ENCODE measurements at regions not wholly inside any gene's neighbourhood (a gene's known extent, or its start where the extent isn't known, plus 50 kb on each side); places are given as distances from the start of the nearest gene placed in this dataset.

DNA sequence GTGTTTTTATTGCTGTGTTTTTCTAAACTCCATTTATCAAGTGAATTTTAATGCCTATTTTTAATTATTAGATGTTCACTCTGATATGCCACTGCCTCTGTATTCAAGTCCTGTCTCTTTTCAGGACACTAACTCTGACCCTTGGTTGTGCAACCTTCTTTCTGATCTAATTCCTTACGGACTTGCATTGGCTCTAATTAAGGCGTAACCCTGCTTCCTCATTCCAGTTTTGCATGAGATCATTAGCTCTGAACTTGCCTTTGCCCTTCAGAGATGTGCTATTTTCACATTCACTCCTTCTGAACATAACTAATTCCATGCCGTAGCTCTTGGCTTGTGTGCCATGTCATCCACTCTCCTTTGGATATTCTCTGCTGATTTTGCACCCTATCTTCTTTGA, 162.5 kb upstream of the TMEFF2 start:
- no peak for DNase-seq

DNA sequence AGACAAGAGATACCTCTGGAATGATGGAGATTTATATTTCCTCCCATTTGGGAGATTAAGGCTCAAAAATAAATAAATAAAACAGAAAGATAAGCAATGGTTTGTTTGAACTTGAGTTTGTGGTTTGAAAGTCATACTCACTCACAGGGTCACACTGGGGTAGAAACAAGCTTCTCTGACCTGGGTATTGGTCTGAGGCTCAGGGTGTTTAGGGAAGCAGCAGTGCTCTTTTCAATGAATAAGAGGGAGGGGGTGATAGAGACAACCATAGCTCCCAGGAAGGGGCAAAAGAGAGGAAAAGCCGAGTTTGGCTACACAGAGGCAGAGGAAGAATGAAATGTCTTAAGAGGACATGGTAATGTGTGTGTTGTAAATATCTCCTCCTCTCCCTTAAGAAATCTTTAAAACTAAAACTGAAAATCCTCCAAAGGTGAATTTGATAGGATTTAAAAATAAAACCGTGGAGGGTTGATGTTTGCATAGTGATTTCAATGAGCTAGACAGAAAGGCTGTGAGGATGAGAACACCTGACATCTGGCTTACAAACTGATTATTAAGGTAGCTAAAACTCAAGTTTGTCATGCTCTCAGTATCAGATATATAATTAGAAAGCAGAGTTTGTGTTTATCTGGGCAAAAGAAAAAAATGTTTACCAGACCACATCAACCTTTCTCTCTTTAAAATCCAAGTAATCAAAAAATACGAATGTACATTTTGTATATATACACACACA, 159.9 kb upstream of the TMEFF2 start:
- no peak for DNase-seq

DNA sequence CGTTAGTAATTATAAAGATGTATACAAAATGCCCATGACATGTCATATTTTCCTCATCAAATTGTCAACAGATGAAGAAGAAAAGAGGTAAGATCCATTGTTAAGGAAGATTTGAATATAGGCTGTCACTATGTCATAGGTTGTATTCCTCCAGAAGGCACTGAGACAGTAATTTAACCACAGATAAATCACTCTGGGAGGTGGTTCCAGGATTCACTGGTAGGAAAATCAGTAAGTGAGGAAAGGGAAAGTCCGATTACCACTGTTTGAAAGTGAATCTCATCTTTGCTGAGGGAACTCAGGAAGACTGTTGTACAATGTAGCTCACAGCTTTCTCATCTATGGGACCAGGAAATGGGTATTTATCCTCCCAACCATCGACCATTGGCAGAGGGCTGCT, 152.8 kb upstream of the TMEFF2 start:
- DNase-seq = no peak

DNA sequence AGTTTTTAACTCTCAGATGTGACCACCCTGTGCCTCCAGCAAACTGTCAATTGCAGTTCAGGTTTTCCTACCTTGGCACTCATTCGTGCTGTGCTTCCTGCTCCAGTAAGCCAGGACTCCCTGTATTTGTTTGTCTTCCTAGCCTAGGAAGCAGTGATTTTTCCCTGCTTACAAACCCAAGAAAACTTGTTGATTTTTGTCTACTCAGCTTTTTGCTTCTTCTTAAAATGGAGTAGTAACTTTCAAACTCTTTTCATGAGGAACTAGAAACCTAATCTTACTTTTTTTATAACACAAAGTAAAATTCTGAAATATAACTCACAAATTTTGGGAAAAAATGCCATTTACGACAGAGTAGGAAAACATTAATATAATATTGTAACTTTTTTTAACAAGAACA, 150.6 kb upstream of the TMEFF2 start:
- no peak for DNase-seq

DNA sequence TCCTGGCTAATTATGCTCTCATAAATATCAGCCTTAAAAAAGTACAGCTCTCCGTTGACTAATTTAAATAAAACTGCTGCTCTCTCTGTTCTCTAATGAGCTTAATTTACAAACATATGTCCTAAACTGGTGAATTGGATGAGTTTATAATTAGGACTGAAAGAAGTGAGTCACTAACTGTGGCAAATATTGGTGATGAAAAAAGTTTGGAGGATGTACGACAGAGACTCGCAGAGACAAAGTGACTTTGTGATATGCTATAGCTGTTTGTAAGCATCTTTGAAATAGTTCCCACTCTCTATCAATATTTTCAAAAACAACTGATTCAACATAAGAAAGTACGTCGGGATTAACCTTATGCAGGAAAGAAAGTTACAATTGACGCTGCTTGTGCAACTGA, 138.9 kb upstream of the TMEFF2 start:
- DNase-seq = no peak

DNA sequence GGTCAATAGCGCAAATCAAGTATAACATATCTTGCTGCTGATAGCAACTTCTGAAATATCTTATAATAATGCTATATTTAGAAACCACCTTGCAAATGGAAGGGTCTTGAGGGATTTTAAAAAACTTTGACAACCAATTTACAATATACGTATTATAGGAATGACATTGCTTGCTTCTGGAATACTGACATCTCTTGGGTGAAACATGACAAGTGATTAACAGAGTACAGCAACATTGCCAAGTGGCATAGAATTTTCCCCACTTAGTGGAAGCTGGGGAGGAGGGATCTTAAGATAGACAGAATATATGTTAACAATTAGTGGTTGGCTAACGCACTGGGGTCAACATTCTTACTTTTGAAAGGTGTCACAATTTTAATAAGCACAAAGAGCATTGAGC, 133.6 kb upstream of the TMEFF2 start:
- no peak for DNase-seq

DNA sequence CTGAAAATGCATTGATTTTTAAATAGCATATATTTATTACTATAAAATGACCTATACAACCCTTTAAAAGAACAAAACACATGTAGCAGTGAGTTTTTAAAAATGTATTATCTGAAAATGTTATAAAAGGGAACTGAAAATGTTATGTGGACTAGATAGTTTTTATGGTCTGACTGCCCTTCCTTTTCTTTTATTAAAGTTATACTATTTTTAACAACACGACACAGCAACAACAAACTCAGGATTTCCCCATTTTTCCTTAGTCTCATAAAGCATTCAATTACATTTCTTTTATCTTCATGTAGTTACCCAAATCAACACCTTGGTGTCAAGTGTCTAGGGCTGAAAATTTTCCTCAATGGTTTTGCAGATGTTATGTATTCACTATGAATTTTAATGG, 132.8 kb upstream of the TMEFF2 start:
- no peak for DNase-seq

DNA sequence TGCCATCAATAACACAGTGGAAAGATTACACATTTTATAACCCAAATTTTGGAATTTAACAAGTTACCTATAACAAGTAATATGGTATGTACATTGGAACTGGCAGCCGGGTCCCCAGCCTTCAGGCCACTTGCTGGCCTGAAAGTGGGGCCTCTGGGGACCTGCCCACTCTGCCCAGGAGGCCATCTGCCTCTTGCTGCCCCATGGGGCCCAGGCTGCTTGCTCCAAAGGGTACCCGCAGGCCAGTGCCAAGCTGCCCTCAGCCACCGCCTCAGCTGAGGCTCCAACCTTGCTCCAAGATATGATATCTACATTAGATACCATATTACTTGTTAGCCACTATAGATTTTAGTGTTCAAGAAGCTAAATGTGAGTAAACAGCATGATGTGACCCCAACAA, 120.8 kb upstream of the TMEFF2 start:
- no peak for DNase-seq

DNA sequence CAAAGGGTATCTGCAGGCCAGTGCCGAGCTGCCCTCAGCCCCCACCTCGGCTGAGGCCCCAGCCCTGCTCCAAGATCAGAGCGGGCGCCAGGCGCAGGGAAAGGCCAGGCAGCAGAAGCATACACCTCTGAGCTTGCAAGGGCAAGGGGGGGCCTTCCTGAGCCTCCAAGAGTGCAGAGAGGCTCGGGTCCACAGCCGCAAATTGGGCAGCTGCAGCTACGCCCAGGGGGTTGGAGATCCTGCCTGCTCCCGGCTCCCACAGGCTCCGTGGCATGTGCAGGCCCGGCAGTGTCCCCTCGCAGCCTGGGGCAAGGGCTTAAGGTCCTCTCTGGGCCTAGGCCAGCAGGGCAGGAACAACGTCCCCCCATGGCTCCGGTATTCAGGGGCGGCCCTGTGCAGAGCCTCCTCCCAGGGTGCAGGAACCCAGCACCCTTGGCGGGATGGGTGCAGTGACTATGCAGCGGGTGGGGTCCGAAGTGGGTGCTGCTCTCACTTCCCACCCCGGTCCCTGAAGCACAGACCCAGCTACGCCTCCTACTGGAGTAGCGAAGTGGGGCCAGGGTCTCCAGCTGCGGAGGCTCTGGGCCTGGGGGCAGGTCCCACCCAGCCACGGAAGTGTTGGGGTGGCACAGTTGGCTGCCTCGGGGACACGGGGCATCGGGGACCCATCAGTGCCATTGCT, 120.2 kb upstream of the TMEFF2 start:
- no peak for DNase-seq

DNA sequence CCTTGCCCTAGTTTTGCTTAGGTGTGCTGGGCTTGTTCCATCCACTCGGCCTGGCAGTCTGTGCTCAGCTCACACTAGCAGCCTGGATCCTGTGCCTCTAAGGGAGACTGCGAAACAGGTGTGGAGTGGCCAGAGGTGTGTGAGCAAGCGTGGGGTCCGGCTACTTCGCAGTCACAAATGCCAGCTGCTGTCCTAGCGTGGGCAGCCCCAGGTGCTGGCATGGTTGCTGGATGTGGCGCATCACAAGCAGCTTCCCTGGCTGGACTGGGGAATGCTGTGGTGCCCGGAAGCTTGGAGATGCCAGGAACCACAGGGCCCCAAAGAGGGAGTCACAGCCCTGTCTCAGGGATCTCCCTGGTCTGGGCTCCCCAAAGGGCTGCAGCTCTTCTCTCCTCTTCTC, 119.0 kb upstream of the TMEFF2 start:
- no peak for DNase-seq

DNA sequence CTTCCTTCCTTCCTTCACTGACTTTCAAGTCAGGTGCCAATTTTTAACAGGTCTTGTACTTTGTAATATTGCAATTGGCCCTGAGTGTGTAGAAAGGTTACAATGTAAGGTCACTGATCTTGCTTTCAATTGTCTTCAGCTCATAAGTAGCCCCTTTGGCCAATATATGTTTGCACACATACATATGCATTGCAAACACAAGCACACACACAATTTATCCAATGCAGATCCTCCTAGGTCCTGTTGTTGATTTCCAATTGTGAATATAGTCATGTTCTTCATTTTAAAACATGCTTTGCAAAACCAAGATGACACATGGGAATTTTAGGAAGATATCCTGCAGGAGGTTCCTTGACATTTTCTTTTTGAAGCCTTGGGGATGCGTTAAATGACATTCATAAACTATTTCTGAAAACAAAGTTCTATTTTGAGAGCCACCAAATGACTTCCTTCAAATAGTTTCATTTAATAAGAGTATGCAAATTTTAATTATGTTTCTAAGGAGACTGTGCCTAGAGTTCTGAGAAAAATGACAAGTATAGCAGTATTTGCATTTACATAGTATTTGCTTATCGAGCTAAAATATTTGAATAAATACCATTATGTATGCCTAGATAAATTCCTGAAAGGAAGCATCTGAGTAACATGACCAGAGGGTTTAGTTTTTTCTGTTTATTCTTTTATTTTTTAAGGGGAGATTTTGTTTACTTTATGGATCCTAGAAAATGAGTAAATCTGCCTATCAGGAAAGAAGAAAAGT, 117.1 kb upstream of the TMEFF2 start:
- DNase-seq = no peak

DNA sequence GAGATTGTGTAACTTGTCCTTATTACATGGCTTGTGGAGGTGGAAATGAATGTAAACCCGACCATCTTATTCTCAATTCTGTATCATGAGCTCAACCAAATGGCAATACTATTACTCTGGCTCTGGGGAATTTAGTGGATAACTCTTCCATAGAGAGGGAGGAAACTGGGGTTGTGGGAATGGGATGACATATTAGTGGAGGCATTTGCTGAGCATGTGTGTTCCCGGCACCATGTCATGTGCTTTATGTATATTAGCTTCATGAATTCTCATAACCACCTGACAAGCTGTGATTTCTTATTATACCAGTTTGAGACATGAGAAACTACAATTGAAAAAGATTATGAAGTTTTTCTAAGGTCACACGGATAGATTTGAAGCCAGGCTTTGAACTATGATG, 112.8 kb upstream of the TMEFF2 start:
- no peak for DNase-seq

DNA sequence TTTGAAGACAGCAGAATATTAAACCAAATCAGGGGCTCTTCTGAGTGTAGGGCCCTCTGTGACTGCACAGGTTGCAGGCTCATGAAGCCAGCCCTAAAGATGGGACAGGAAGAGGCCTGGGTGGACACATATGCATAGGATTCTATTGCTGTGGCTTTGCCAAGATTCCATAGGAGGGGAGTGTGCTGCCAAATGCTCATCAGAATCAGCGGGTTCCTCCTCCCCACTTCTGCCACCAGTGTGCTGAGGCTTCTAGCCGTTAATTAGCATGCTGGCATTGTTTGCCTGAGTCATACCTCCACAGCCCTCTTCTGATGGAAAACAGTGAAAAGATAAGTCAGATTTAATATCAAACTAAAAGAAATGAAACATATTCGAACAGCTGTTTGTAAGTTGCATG, 103.9 kb upstream of the TMEFF2 start:
- DNase-seq = no peak

DNA sequence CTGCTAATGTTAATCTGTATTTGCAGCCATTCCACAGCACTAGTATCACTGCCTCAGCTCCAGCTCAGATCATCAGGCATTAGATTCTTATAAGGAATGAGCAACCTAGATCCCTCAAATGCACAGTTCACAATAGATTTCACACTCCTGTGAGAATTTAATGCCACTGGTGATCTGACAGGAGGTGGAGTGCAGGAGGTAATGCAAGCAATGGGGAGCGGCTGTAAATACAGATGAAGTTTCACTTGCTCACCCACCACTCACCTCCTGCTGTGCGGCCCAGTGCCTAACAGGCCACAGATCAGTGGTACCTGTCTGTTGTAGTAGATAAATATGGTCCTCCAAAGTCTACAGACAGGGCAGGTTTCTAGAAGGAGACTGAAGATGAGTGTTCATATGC, 97.7 kb upstream of the TMEFF2 start:
- DNase-seq = no peak

DNA sequence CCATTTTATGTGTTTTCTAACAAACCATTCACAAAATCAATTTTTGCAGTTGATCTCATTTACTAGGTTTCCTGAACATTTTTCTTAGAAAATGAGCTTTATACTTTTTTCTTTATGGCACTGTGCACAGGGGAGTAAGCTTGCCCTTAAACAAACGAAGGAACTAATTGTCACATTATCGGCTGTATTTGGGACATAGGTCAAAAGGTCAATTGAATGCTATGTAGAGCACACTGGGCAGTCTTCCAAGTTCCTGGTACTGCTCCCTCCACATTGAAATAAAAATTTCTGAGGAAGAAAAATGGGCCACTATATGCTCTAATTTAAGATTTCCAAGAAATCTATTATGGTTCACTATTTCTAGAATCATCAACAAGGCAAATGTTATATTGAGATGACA, 93.6 kb upstream of the TMEFF2 start:
- DNase-seq = no peak

DNA sequence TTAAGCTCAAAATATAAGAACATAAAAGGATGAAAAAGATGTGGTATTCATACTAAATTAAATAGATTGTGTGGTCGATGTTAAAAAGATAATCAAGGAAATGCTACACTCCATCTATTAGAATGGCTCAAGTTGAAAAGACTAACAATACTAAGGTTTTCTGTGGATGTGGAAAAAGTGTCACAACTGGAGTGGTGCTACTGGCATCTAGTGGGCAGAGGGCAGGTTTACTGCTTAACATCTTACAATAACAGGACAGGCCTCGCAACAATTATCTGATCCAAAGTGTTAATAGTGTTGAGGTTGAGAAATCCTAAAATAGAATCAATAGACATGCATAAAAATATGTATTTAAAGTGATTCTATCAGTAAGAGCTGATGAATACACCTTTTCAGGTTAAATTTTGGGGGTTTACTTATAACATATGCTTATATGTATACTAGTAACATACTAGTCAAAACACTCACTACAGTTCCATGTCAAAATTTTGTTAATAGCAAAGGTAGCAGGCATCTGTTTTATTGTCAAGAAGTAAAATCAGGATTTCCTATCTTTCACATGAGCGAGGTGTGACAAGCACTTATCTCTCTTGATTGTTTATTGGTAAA, 91.5 kb upstream of the TMEFF2 start:
- no peak for DNase-seq

DNA sequence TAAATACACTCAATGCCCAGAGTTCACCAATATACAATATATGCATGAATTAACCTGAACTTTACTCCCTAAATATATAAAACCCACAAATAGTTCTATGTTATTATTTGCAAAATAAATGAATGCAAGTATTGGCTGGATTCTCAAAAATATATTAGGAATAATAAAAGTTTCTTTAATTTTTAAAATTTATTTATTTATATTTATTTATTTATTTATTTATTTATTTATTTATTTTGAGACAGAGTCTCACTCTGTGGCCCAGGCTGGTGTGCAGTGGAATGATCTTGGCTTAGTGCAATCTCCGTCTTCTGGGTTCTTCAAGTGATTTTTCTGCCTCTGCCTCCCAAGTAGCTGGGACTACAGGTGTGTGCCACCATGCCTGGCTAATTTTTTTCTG, 88.7 kb upstream of the TMEFF2 start:
- no peak for DNase-seq

DNA sequence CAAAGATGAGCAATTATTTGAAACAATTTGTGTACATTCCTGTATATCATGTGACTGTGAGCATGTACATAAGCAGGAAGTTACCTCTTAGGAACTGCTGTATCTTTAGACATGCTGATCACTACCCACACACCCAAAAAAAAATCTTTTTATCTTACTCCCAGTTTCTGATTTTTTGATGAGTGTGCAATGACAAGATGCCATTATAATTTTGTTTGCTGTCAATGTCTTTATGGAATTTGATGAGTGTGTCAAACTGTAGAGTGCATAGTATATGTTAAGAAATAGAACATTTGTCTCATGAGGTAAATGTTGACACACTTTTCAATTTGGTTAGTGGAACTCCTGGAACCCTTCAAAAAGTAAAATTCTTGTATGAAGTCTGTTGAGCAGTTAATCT, 84.0 kb upstream of the TMEFF2 start:
- DNase-seq = no peak

DNA sequence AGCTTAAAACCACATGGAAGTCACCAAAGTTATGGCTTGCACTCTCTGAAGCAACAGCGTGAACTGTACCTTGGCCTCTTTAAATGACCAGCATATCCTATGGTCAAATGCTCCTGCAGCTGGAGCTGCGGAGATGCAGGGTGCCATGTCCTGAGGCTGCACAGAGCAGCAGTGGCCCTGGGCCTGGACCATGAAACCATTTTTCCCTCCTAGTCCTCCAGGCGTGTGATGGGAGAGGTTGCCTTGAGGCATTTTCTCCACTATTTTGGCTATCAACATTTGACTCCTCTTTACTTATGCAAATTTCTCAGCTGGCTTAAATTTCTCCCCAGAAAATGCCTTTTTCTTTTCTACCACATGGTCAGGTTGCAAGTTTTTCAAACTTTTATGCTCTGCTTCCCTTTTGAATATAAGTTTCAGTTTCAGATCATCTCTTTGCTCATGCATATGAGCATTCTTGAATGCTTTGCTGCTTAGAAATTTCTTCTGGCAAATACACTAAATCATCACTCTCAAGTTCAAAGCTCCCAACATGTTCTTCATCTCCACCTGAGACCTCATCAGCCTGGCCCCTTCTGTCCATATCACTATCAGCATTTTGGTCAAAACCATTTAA, 82.9 kb upstream of the TMEFF2 start:
- no peak for DNase-seq

DNA sequence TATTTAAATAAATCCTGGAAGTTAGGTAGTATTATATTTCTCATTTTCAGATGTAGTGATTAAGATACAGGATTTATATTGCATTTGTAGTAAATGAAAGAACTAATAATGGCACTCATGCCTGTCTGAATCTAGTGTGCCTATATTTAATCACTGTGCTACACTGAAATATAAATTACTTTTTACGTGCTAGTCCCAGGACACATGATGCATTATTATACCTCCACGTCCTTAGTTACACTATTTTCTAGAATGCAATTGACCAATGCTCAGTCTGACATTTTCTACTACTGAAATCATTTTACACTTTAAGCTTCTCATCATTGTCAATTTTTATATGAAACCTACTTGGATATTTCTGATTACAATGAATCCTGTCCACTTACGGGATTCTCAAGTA, 80.9 kb upstream of the TMEFF2 start:
- DNase-seq = no peak

DNA sequence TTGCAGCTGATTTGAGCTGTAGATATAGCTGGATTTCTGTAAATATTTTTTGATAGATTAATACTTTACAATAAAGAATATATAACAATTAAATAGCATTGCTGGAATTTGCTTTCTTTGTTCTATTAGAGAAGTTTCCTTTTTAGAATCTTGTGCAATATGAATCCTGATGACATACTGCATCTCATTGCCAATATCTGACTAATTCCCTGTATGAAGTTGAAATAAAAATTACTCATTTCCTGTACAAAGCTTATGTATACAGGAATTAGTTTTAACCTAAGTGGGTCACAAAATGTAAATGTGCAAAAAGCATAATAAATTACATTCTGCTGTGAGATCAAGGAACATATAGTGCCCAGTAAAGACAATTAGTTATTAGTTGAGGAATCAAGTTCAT, 72.8 kb upstream of the TMEFF2 start:
- DNase-seq = no peak

DNA sequence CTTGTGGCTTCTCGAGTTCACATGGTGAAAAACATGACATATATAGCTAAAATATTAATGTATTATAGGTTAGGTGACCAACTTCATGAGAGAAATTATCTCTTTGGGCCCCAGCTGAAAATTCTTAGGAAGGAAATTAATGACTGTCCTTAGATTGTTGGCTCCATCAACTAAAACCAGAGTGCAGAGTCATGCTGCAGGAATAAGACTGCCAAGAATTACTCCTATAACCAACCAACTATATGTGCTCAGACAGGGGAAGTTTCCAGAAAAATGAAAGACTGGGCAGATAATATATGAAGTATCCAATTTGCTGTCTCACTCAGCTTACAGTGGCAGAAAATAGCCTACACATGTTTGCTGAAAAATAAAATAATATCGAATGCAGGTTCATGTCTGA, 71.0 kb upstream of the TMEFF2 start:
- DNase-seq = no peak

DNA sequence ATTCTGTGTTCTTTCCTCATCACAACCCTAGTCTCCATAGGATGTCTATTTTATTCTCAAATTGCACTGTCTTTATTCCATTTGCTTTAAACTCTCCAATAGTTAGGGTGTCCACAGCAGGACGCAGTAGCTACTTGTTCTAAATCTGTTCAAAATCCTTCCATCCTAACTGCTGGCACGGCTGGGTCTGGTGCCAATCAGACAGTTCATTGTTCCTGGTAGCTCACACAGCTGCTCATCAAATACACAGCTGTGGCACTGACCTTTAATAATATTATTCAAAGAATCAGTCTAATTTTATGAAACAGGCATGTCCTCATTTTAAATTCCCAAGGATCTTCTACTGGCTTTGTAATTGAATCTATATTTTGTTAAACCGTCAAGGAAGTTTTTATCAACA, 59.7 kb upstream of the TMEFF2 start:
- DNase-seq = no peak

Data from DMS 273 treated with DMSO at 0.1 percent for 48 hours (cell line).